Ramos (cell line): ENCODE measurements at regions not wholly inside any gene's neighbourhood (a gene's known extent, or its start where the extent isn't known, plus 50 kb on each side); places are given as distances from the start of the nearest gene placed in this dataset.

Source experiments
- in situ Hi-C: fragments of 300-500 bp; cut with MboI; formaldehyde crosslinking; loops from one replicate; pipeline ENCODE4 v1.14.3; 2022; ENCODE audit warnings: low sequenced_read_pairs; ENCODE audit not compliant: unreplicated experiment

GRCh38 chr1:24996983-24997893 lies 67.2 kb upstream of the RUNX3 start:
- in situ Hi-C loops: no loop called here

GRCh38 chr1:24996456-24996855 lies 66.4 kb upstream of the RUNX3 start:
- in situ Hi-C loops: no loop called here

- in situ Hi-C loops: no loop called here
Measured at GRCh38 chr1:24995661-24996060, 65.6 kb upstream of the RUNX3 start.

- in situ Hi-C loops: no loop called here
Measured at GRCh38 chr1:24995140-24995539, 65.1 kb upstream of the RUNX3 start.

- in situ Hi-C loops: no loop called here
Measured at GRCh38 chr1:24993871-24994580, 64.0 kb upstream of the RUNX3 start.

- in situ Hi-C loops: no loop called here
Measured at GRCh38 chr1:24992761-24993211, 62.7 kb upstream of the RUNX3 start.

GRCh38 chr1:24992124-24992760 lies 62.2 kb upstream of the RUNX3 start:
- in situ Hi-C loops: no loop called here

- in situ Hi-C loops: no loop called here
Measured at GRCh38 chr1:24991697-24992096, 61.6 kb upstream of the RUNX3 start.

GRCh38 chr1:24990779-24991641 lies 60.9 kb upstream of the RUNX3 start:
- in situ Hi-C loops: no loop called here

GRCh38 chr1:24990136-24990535 lies 60.1 kb upstream of the RUNX3 start:
- in situ Hi-C loops: no loop called here

- in situ Hi-C loops: no loop called here
Measured at GRCh38 chr1:24989082-24989481, 59.0 kb upstream of the RUNX3 start.

GRCh38 chr1:24988558-24988912 lies 58.5 kb upstream of the RUNX3 start:
- in situ Hi-C loops: no loop called here

- in situ Hi-C loops: no loop called here
Measured at GRCh38 chr1:24987875-24988557, 57.9 kb upstream of the RUNX3 start.

GRCh38 chr1:24987424-24987823 lies 57.3 kb upstream of the RUNX3 start:
- in situ Hi-C loops: no loop called here

- in situ Hi-C loops: no loop called here
Measured at GRCh38 chr1:24986372-24986965, 56.4 kb upstream of the RUNX3 start.

- in situ Hi-C loops: no loop called here
Measured at GRCh38 chr1:24985737-24986136, 55.7 kb upstream of the RUNX3 start.

GRCh38 chr1:24984800-24985522 lies 54.9 kb upstream of the RUNX3 start:
- in situ Hi-C loops: no loop called here

- in situ Hi-C loops: no loop called here
Measured at GRCh38 chr1:24984300-24984699, 54.2 kb upstream of the RUNX3 start.
